Panc1 (cell line): ENCODE measurements at regions not wholly inside any gene's neighbourhood (a gene's known extent, or its start where the extent isn't known, plus 50 kb on each side); places are given as distances from the start of the nearest gene placed in this dataset.

ENCODE experiments used
- ATAC-seq: fragments of 200-7000 bp; cut with Tn5 transposase; 2 replicates; pipeline ENCODE4 v1.9.1; 2020; ENCODE audit warnings: mild to moderate bottlenecking, moderate library complexity
- BruUV-seq: library from RNA; stranded (reverse); fragments of 400-500 nt; replicated peaks from 2 replicates; lab custom pipeline; 2021; lab: Mats Ljungman, UMichigan
- CTCF ChIA-PET: fragments of 300-600 bp; sonication (Branson Sonifier 250); formaldehyde crosslinking; loops from one replicate; lab custom pipeline; 2022; ENCODE audit warnings: antibody characterized with exemption; lab: Charles Lee
- POLR2A ChIA-PET: fragments of 300-600 bp; sonication (Branson Sonifier 250); formaldehyde crosslinking; loops from one replicate; lab custom pipeline; 2022; ENCODE audit warnings: antibody characterized with exemption; lab: Charles Lee
- DNase-seq: peaks from one replicate; pipeline ENCODE4 v3.0.0-alpha.2; 2010; ENCODE audit warnings: low read depth, low spot score
- H3K27ac ChIP-seq: 2 replicates; pipeline ENCODE4 v1.5.1; 2011; ENCODE audit warnings: mild to moderate bottlenecking, low read length, inconsistent platforms
- H3K27me3 ChIP-seq: fragments of 200-500 bp; sonication (Bioruptor generic); 2 replicates; pipeline ENCODE4 v1.6.0; 2014; ENCODE audit warnings: low read length, inconsistent platforms; ENCODE audit not compliant: control insufficient read depth, insufficient read depth
- H3K36me3 ChIP-seq: fragments of 200-500 bp; sonication (Bioruptor generic); 2 replicates; pipeline ENCODE4 v1.5.1; 2014; ENCODE audit warnings: inconsistent platforms, mild to moderate bottlenecking, low read length, moderate library complexity; ENCODE audit not compliant: control insufficient read depth, insufficient read depth
- H3K4me1 ChIP-seq: 2 replicates; pipeline ENCODE4 v1.5.1; 2011; ENCODE audit warnings: inconsistent platforms, mild to moderate bottlenecking, low read length, moderate library complexity; ENCODE audit not compliant: control insufficient read depth, insufficient read depth
- H3K4me3 ChIP-seq, 2 experiments: 2 replicates each; pipeline ENCODE4 v1.5.1; 2011 to 2012; ENCODE audit warnings: low read depth in 2 of 2, low read length in 2 of 2, mild to moderate bottlenecking in 2 of 2, inconsistent platforms in 1 of 2, moderate library complexity in 1 of 2
- H3K9me3 ChIP-seq: fragments of 200-500 bp; sonication (Bioruptor generic); 2 replicates; pipeline ENCODE4 v1.5.1; 2014; ENCODE audit warnings: low read depth, mild to moderate bottlenecking, inconsistent platforms, low read length, moderate library complexity; ENCODE audit not compliant: control insufficient read depth, insufficient read depth
- POLR2AphosphoS5 ChIP-seq: IDR thresholded peaks from 2 replicates; pipeline ENCODE4 v1.6.1; 2012; ENCODE audit warnings: mild to moderate bottlenecking, low read depth, low read length, moderate library complexity
- SIN3A ChIP-seq: IDR thresholded peaks from 2 replicates; pipeline ENCODE4 v1.6.1; 2012; ENCODE audit warnings: low read depth, mild to moderate bottlenecking, low read length, moderate library complexity, borderline replicate concordance; ENCODE audit not compliant: insufficient read depth
- TCF7L2 ChIP-seq: IDR thresholded peaks from 2 replicates; pipeline ENCODE4 v1.6.1; 2011; ENCODE audit warnings: mild to moderate bottlenecking, low read depth, low read length, inconsistent platforms
- in situ Hi-C: cut with HindIII; loops from 2 replicates; pipeline ENCODE4 v1.10.0; 2016; ENCODE audit warnings: low sequenced_read_pairs, low pct_unique_long_range_greater_than_20kb
- intact Hi-C: fragments of 100-400 bp; cut with micrococcal nuclease; formaldehyde crosslinking; loops from one replicate; pipeline ENCODE4 v1.10.0; 2022; ENCODE audit not compliant: unreplicated experiment
- TF ChIP-seq, protein P1 (sequence below), 2 experiments: IDR thresholded peaks; 2 replicates each; pipeline ENCODE4 v1.6.1; 2011 to 2012; ENCODE audit warnings: low read depth in 2 of 2, control low read depth in 1 of 2, low read length in 1 of 2, mild to moderate bottlenecking in 1 of 2, moderate library complexity in 1 of 2; ENCODE audit not compliant: insufficient read depth in 1 of 2
- TF ChIP-seq, protein P2 (sequence below): fragments of 450-650 bp; IDR thresholded peaks from 2 replicates; pipeline ENCODE4 v1.5.1; 2017; ENCODE audit warnings: mild to moderate bottlenecking

DNA sequence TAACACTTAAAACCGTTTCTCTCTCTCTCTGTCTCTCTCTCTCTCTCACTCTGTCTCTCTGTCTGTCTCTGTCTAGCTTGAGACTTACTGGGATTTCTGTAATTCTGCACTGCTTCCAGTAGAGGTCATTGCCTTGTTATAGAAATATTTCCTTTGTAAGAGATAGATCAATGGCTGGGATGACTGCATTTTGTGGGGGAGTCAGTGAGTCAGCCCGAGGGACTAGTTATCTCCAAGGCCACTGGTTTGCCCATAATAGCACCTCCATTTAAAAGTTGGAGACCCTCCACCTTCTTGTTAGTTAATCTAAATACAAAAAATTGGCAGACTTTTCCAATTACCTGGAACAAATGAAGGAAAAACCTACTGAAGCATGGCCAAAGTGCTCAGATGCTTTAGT lies 547.2 kb downstream of the LRRC70 start:
- DNase-seq, result no peak
- CTCF ChIA-PET, result interaction anchor here (0.5 kb wide), 1 partner anchor 663 kb away, joined by 4 read pairs; no protein-coding TSS in a partner anchor

DNA sequence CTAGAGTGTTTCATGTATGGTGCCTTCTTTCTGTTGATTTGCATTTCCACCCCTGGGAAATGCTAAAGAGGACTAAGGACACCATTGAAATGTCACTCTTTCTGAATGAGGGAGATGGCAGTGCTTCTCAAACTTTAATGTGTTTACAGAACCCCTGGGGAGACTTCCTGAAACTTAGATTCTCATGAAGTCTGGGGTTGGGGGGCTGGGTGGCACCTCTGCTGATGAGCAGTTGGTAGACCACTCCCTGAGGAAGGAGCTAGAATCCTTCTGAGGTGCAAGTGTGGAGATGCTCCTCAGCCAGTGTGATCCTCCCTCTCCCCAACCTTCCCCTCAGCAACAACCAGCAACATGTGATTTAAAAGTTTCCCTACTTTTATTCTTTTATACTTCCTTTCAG lies 546.8 kb downstream of the LRRC70 start:
- Histone ChIP-seq H3K9me3 (no peaks in the 10 kb centered on the region; the same call in 1 of the 2 replicates), H3K36me3 (no peaks in the 10 kb centered on the region), H3K4me1 (no peaks in the 10 kb centered on the region), H3K27ac (no peak overlapping the region), H3K4me3 (no peak overlapping the region), H3K27me3 (no peaks in the 10 kb centered on the region)
- DNase-seq (no peak), ATAC-seq (no peak)
- ChIA-PET POLR2A (no interaction called here), CTCF (interaction anchor here (0.5 kb wide), 1 partner anchor 663 kb away, joined by 4 read pairs; no protein-coding TSS in a partner anchor)
- no TSS peak for BruUV-seq
- TF ChIP-seq SIN3A (no peak), TCF7L2 (no peak), POLR2AphosphoS5 (no peak)
- TF ChIP-seq, protein P1, sequence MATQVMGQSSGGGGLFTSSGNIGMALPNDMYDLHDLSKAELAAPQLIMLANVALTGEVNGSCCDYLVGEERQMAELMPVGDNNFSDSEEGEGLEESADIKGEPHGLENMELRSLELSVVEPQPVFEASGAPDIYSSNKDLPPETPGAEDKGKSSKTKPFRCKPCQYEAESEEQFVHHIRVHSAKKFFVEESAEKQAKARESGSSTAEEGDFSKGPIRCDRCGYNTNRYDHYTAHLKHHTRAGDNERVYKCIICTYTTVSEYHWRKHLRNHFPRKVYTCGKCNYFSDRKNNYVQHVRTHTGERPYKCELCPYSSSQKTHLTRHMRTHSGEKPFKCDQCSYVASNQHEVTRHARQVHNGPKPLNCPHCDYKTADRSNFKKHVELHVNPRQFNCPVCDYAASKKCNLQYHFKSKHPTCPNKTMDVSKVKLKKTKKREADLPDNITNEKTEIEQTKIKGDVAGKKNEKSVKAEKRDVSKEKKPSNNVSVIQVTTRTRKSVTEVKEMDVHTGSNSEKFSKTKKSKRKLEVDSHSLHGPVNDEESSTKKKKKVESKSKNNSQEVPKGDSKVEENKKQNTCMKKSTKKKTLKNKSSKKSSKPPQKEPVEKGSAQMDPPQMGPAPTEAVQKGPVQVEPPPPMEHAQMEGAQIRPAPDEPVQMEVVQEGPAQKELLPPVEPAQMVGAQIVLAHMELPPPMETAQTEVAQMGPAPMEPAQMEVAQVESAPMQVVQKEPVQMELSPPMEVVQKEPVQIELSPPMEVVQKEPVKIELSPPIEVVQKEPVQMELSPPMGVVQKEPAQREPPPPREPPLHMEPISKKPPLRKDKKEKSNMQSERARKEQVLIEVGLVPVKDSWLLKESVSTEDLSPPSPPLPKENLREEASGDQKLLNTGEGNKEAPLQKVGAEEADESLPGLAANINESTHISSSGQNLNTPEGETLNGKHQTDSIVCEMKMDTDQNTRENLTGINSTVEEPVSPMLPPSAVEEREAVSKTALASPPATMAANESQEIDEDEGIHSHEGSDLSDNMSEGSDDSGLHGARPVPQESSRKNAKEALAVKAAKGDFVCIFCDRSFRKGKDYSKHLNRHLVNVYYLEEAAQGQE (IDR thresholded peaks at IDR 0.05; ENCODE audit: insufficient read depth in 1 of 2, low read depth in 2 of 2, low read length in 1 of 2), result no peak
- TF ChIP-seq, protein P2, sequence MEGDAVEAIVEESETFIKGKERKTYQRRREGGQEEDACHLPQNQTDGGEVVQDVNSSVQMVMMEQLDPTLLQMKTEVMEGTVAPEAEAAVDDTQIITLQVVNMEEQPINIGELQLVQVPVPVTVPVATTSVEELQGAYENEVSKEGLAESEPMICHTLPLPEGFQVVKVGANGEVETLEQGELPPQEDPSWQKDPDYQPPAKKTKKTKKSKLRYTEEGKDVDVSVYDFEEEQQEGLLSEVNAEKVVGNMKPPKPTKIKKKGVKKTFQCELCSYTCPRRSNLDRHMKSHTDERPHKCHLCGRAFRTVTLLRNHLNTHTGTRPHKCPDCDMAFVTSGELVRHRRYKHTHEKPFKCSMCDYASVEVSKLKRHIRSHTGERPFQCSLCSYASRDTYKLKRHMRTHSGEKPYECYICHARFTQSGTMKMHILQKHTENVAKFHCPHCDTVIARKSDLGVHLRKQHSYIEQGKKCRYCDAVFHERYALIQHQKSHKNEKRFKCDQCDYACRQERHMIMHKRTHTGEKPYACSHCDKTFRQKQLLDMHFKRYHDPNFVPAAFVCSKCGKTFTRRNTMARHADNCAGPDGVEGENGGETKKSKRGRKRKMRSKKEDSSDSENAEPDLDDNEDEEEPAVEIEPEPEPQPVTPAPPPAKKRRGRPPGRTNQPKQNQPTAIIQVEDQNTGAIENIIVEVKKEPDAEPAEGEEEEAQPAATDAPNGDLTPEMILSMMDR, result no peak
- intact Hi-C loops, result no loop called here
- in situ Hi-C loops, result no loop called here

More for the DNA sequence above, 547.2 kb downstream of the LRRC70 start:
- H3K27me3 ChIP-seq, result no peaks in the 10 kb centered on the region
- H3K27ac ChIP-seq, result no peak overlapping the region
- POLR2A ChIA-PET, result no interaction called here
- intact Hi-C loops (no loop called here), in situ Hi-C loops (no loop called here)
- no peak for ATAC-seq
- no peak for TF ChIP-seq TCF7L2
- TF ChIP-seq, protein P2, result peak; percentile 64
- no peaks in the 10 kb centered on the region for H3K4me1 ChIP-seq
- H3K36me3 ChIP-seq, result no peaks in the 10 kb centered on the region
- no TSS peak for BruUV-seq
- H3K9me3 ChIP-seq, result no peaks in the 10 kb centered on the region; the same call in 1 of the 2 replicates
- H3K4me3 ChIP-seq, result no peak overlapping the region
